ENCODE measurements at regions not wholly inside any gene's neighbourhood (a gene's known extent, or its start where the extent isn't known, plus 50 kb on each side); places are given as distances from the start of the nearest gene placed in this dataset.

DNA sequence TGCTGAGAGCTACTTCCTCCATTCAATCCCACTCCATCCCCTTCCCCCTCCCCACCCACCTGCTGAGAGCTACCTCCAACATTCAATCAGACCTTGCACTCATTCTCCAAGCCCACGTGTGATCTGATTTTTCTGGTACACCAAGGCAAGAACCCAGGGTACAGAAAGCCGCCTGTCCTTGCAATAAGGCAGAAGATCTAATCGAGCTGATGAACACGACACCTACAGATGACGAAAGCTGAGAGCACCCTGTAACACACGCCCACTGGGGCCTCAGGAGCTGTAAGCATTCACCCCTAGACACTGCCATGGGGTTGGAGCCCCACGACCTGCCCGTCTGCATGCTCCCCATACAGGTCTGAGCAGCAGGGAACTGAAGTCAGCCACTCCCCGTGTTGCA, 58.3 kb downstream of the TRIML1 start:
- no peak for DNase-seq (ENCODE audit: low spot score)

DNA sequence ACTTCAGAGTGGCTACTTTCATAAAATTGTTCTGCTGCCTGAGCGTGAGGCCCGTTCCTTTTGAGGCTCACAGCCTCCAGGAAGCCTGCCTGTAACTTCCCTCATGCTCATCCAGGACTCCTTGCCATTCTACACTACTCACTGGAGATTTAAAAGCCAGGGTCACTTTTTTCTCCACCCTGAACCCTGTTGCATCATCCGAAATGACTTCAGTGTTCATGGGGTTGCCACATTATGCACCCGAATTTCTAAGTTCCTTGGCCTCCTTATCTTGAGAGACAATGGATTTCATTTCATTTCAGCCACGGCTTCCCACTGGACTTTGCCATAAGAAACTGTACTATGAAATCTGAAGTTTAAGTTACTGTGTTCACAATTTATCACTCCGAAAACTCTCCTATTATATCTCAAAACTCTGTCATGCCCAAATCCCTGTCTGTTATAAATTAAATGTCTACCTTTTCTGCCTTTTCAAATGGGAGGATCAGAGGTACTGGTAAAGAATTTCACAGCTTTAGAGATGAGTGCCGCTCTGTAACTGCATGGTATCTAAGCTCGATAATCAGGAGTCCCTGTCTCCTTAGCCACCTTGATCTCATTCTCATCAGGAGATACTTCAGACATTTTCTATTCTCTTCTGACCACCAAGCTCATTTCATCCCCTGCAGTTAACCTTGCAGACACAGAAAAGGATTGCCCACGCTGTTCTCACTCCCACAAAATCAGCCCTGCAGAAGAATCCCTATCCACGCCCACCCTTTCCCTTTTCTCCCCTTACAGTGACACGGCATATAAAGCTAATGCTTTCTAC, 59.9 kb downstream of the TRIML1 start:
- DNase-seq (ENCODE audit: low spot score) = no peak

DNA sequence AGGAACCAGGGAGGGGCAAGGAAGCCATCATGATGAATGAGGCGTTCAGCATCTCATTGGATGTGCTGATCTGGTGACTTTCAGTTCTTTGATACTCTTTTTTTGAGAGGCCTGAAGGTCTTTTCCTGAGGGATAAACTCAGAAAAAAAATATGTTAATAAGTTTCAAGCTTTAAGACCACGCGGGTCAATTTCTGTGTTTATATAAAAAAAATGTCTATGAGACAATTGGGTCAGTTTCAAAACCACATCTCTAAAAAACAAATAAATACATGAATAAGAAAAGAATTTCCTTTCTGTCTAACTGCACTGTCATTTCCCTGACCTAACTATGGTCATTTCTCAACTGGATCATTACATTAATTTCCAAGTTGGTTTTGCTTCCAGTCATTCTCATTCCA, 62.6 kb downstream of the TRIML1 start:
- no peak for DNase-seq (ENCODE audit: low spot score)

DNA sequence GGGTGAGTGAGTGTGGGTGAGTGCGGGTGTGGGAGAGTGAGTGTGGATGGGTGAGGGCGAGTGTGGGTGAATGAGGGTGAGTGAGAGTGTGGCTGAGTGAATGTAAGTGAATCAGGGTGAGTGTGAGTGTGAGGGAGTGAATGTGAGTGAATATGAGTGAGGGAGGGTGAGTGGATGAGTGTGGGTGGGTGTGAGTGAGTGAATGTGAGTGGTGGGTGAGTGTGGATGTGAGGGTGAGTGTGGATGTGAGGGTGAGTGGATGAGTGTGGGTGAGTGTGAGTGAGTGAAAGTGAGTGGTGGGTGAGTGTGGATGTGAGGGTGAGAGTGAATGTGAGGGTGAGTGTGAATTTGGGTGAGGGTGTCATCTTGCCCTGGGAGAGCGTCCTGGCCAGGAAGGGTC, 67.5 kb downstream of the TRIML1 start:
- no peak for DNase-seq (ENCODE audit: low spot score)

DNA sequence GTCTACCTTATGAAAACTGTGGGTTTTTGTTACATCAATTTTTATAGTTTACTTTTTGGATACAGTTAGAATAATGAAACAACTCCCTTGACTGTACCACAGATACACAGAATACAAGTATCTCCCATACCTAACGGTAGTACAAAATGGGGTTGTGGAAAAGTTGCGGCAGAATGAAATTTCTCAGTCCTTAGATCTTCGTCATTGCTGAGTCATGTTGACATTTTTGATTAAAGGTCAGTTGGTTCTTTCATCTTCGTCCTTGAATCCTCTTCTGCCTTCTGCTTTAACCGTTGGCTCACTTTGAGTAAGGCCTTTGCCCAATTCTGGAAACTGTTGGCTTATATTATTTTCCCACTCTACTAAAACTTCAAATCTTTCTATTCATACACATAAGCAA, 75.6 kb downstream of the TRIML1 start:
- DNase-seq (ENCODE audit: low spot score) = no peak

DNA sequence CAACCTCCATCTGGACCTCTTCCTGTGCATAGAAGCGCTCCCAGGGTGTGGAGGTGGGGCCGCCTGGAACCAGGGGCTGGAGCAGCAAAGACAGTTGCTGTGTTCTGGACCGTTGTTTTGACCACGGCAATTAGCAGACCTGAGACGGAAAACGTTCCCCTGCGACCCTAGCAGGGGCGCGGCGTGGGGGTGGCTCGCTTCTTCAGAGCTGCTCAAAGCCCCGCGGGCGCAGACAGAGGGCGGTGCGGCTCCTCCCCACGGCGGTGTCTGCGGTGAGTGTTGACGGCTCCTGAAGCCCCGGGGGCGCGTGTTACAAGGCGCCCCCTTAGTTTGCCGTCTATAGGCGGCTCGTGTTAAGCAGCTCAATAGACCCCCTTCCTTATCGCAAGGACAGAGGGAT, 79.2 kb downstream of the TRIML1 start:
- DNase-seq (ENCODE audit: low spot score) = no peak

DNA sequence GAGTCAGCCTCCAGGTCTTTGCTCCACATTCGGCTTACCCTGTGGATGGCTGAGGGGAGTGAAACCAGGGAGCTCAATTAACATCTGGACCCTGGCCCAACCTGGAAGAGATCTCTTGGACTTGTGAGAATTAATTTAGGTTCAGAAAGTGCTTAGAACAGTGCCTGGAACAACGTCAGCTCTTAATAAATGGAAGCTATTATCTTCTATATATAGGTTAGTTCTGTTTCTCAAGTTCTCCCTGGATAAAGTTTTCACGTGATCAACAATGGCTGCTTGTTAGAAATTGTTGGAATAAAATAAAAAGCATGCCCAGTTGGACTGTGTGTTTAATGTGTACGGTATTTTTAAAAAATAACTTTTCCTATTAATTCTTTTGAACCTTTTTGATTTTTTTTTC, 80.8 kb downstream of the TRIML1 start:
- DNase-seq (ENCODE audit: low spot score) = no peak

DNA sequence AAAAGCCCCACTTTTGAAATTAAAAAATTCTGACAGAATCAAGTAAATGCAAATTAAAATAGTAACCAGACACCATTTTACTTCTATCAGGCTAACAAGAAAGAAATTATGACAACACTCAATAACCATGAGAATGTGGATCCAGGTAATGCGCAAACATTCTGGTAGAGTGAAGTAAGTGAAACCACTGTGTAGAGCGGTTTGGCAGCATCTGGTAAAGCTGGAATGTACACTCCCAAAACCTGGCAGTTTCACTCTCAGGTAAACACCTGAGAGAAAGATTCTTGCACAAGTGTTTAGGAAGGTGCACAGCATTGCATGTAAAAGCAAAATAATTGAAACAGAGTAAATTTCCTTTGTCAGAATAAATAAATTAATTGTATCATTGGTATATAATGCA, 81.8 kb downstream of the TRIML1 start:
- no peak for DNase-seq (ENCODE audit: low spot score)

DNA sequence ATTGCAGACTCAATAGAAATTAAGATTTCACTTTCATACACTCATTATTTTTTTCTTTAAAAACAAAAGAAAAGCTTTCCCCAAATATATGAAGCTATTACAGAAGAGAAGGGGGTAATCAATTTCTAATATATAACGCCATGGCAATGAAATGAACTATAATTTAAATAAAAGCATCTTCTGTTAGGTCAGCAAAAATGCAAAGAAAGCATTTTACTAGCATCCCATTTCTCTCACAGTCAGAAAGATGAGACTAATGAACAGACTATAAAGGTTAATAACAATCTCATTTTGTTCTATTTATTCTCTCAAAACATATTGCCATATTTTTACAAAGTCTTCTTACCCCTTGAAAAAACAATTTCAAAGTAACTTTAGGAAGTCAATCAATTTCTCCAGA, 89.0 kb downstream of the TRIML1 start:
- DNase-seq (ENCODE audit: low spot score) = no peak

DNA sequence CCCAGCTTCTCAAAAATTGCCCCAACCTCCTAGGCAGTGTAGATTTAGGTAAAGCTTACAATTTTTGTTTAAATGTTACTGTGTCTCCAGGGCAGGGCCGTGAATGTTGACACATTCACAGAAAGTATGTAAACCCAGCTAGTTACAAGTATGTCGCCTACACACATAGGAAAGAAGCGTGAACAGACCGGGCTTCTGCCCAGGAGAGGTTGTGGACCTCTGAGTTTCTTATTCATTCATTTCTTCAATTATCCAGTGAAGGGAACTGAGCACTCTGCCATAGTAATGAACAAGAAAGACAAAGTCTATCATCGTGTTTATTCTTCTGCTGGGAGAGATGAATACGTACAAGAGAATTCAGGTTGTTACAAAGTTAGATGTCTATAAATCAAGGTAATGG, 93.2 kb downstream of the TRIML1 start:
- DNase-seq (ENCODE audit: low spot score) = no peak

DNA sequence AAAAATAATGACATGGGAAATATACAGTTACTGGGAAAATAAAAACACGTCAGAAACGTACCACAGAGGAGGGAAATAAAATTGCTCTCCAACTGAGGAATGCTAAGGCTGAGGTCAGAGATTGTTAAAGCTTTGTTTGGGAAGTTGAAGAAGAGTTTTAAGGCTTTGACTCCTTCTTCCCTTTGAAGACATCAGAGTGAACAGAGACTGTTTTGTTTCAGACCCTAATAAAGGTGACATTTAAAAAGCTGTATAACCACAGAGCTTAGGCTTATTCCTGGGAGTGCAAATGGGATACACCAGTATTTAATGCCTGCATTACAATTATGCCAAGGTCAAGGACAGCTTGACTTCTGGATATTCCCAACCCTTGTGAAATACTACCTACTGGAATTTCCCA, 102.8 kb downstream of the TRIML1 start:
- no peak for DNase-seq (ENCODE audit: low spot score)

DNA sequence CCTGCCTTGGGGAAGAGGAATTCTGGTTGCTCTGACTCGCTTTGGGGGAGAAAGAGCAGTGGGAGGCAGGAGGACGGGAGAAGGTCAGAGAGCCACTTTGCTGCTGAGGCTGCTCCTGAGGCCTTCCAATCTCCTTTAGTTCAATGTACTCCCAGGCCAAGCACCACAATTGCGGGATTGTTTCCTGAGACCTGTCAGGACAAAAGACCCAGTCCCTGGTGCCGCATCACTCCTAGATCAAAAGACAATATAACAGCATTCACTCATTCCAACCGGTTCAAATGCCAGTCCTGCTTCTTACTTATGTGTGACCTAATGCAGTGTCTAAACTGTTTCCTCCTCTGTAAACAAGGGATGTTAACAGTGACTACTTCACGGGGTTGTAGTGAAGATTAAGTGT, 106.4 kb downstream of the TRIML1 start:
- DNase-seq (ENCODE audit: low spot score) = no peak

DNA sequence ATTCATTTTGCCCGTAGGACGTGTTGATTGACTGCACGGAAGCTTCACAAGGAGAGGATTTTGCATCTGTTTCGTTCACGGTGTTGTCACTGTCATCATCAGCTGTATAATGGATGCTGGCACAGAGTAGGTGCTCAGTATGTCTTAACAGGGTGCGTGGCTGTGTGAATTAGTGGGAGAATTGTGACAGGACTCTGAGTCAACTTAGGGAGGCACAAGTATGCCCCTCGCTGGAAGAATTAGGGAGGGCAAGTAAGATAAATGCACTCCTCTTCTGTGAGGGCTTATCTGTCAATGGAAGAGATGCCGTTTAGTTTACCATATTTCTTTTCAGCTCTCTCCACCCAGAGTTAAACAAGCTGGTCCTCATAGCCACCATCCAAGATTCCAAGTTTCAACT, 107.2 kb downstream of the TRIML1 start:
- no peak for DNase-seq (ENCODE audit: low spot score)

DNA sequence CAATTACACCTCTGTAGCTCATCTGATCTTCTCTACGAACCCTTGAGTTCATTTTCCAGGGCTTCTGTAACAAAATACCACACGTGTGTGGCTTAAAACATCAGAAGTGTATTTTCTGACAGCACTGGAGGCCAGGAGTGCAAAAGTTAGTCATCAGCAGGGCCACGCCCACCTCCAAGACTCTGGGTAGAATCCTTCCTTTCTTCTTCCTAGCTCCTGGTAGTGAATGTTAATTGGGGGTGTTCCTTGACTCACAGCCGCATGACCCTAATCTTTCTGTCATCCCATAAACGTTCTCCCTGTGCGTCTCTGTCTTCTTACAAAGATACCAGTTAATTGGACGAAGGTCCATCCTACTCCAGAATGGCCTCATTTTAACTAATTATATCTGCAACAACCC, 115.0 kb downstream of the TRIML1 start:
- no peak for DNase-seq (ENCODE audit: low spot score)

DNA sequence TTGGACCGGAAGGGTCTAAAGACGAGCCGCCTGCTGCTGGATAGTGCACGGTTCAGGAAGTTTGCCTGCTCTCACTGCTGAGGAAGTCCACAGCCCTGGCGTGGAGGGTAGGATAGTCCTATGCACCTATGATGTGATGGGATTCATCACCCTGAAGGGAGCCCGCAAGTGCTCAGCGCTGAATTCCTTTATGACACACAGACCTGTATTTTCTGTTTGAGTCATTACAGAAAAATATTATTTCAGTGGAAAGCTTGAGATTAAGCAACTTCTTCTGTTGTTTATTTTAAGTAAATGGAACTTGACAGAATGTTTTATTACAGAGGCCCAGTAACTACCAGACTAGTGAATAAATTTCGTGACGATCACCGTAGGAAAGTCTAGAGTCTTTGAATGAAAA, 123.2 kb downstream of the TRIML1 start:
- no peak for DNase-seq (ENCODE audit: low spot score)

DNA sequence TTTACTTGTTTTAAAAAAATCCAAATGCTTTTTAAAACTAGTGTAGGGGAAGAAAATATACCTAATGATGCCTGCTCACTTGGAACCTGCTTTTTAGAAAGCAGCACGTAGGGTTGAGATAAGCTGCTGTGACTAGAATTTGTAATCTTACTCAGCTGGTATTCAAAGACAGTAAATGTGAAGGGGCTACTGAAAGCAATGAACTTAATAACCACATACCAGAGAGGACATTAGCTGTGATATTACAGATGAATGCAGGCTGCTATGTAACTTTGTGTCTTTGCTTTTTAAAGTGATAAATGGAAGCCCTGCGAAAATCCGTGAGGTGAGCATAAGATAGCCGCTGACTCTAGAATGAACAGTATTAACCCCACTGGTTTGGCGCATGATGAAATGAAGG, 124.1 kb downstream of the TRIML1 start:
- DNase-seq (ENCODE audit: low spot score) = no peak

DNA sequence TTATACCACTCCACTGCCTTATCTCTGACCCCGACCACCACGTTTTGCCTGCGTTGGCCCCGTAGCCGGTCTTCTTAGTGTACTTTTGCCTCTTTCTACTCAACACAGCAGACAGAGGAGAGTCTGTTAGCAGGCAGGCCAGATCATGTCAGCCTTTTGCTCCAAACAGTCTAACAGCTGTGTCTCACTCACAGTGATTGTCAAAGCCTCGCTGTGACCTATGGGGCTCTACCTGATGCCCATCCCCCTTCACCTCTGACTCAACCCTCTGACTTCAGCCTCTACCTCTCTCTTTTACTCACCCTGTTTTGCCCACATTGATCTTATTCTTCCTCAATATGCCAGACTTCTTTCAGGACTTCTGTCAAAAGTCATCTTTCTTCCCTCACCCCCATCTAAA, 127.1 kb downstream of the TRIML1 start:
- DNase-seq (ENCODE audit: low spot score) = no peak

DNA sequence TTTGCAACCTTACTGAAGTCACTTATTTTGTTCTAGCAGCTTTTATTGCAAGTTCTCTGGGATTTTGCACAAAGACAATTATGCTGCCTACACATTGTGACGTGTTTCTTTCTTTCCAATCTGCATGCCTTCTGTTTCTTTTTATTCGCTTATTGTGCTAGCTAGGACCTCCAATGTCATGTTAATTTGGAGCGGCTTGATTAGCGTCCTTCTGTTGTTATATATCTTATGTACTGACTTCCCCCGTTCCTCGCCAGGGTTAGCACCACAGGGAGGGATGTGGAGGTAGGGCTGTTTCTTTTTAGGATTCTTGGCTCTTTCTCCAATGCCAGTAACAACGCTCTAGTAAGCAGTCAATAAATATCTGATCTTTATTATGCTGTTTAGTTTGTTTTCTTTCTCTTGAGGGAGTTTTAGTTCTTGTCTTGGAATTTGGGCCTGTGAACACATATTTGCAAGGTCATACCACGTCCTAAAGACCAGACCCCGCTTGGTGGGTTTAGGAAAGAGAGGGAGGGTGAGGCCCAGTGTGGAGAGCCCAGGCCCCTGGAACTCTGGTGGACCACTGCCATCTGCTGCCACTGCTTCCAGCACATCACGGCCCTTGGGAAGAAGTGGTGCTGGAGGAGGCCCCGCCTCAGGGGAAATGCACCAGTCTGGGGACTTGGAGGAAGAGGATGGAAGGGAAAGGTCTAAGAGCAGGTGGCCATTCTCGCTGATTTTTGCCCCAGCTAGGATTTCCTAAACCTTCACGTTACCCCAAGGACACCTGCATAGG, 129.1 kb downstream of the TRIML1 start:
- no peak for DNase-seq (ENCODE audit: low spot score)

DNA sequence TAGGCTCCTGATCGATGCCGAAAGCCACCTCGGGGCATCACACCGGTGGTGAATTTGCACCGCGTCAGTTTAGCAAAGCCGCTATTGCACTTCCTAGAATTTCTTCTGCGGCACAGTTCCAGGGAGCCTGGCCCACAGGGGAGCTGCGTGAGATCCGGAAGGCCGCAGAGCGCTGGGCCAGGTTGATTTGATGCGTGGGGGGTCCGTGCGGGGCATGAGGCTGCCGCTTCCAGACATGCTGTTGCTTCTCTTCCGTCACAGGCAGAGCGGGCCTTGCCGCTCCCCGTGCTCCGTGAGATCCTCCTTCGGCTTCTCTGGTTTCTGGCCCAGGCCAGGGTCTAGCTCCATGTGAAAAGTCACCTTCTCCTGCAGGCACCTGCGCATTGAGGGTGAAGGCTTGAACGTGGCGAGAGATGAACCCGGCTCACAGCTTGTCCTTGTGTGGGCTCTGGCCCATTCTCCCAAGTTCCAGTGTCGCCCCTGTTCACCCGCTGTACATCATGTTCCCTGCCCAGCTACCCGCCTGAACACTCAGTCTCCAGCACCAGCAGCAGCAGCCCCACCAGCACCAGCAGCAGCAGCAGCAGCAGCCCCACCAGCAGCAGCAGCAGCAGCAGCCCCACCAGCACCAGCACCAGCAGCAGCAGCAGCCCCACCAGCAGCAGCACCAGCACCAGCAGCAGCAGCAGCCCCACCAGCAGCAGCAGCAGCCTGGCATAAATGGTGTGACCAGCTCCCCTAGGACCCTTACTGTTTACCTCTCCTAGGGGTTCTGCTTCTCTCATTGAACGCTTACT, 131.2 kb downstream of the TRIML1 start:
- no peak for DNase-seq (ENCODE audit: low spot score)

DNA sequence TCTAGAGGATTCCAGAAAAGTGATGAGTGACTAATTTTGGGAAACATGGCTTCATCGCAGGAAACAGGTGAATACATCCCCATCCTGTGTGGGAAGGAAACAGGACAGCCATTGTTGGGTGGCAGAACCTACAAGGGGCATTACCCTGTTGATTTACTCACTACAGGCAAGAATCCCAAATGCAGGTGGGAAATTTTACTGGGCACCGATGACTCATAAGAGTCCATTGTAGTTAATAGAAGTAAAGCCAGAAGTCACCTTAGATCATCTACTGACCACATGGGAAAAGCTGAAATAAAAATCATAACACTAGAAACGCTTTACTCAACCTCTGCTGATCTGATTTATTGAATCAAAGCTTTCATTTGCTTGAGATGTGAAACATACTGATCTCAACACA, 136.4 kb downstream of the TRIML1 start:
- DNase-seq (ENCODE audit: low spot score) = no peak

DNA sequence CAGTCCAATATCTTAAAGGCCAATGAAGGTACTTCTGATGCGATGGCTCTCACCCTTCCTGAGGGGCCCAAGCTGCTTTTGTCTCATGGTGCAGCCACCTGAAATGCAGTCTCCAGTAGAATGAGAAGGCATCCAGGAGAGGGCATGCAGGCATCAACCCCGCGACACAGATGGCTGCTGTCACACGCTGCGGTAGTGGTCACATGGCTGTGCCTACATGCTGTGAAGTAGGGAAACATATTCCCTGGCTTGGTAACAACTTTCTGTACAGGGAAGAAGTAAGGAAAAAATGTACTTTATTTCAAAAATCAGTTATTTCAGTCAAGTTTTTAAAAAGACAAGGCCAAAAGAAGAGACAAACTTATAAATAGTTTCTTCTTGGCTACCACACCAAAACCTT, 139.9 kb downstream of the TRIML1 start:
- no peak for DNase-seq (ENCODE audit: low spot score)

DNA sequence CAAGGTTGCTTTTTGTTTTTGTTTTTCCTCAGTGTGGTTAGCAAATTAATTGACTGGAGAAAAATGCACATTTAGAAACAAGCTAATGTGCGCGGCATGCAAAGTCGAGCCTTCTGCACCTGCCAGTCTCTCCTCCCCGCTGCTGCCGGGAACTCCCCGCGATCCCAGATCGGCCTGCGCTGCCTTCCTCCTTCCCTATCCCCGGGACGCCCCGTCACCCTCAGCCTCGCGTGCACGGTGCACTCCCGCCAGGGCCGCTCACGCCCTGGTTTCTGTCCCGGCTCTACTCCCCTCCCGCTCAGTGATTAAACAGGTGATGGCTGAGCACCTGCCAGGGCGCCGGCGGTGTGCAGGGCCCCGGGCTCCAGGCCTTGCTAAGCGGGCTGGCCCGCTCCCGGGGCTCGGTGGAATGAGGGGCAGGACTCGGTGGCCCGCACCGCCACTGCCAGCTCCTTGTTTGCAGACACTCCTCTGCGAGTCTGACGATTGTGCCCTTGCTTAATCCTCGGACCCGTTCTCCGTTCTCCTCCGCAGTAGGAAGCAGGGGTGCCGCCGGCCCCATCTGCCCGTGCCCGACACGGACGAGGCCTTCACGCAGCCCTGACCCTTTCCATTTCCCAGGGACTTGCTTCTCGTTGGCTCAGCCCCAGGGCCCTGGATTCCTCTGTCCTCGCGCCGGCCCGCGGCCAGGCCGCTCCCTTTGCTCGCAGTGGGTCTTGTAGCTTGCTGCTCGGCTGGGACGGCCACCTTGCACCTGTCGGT, 143.4 kb downstream of the TRIML1 start:
- DNase-seq (ENCODE audit: low spot score) = no peak

Measured in CD4-positive, alpha-beta T cell treated with Interleukin-6 at 100 ng/mL for 8 hours (primary cell).